Mesenchymal stem cell (in vitro differentiated cells and primary cell): ENCODE measurements at regions not wholly inside any gene's neighbourhood (a gene's known extent, or its start where the extent isn't known, plus 50 kb on each side); places are given as distances from the start of the nearest gene placed in this dataset.

Source experiments
- DNase-seq: peaks from one replicate; pipeline ENCODE4 v3.0.0-alpha.2; 2013
- H2AFZ ChIP-seq: one replicate; pipeline ENCODE4 v1.6.1; 2013; ENCODE audit warnings: low read depth, mild to moderate bottlenecking, control low read depth, inconsistent platforms, low read length, moderate library complexity
- H2AK5ac ChIP-seq: 2 replicates; pipeline ENCODE4 v1.6.1; 2013; ENCODE audit warnings: low read length, moderate library complexity, mild to moderate bottlenecking, inconsistent platforms; ENCODE audit not compliant: severe bottlenecking
- H2BK120ac ChIP-seq: one replicate; pipeline ENCODE4 v1.6.1; 2013; ENCODE audit warnings: low read depth, mild to moderate bottlenecking, inconsistent platforms, low read length, moderate library complexity
- H2BK12ac ChIP-seq, 2 experiments: one replicate each; pipeline ENCODE4 v1.6.1; 2013; ENCODE audit warnings: inconsistent platforms in 2 of 2, low read length in 2 of 2, mild to moderate bottlenecking in 2 of 2, moderate library complexity in 2 of 2, control low read depth in 1 of 2
- H2BK15ac ChIP-seq: one replicate; pipeline ENCODE4 v1.6.1; 2013; ENCODE audit warnings: mild to moderate bottlenecking, low read depth, inconsistent platforms; ENCODE audit not compliant: poor library complexity, severe bottlenecking
- H2BK5ac ChIP-seq: 2 replicates; pipeline ENCODE4 v1.6.1; 2013; ENCODE audit warnings: low read depth, mild to moderate bottlenecking, low read length, control low read depth, inconsistent platforms; ENCODE audit not compliant: poor library complexity, severe bottlenecking
- H3K14ac ChIP-seq, 2 experiments: one replicate each; pipeline ENCODE4 v1.6.1; 2013; ENCODE audit warnings: inconsistent platforms in 2 of 2, low read length in 2 of 2, control low read depth in 1 of 2, mild to moderate bottlenecking in 1 of 2, moderate library complexity in 1 of 2
- H3K18ac ChIP-seq, 2 experiments: one replicate each; pipeline ENCODE4 v1.6.1; 2013; ENCODE audit warnings: inconsistent platforms in 2 of 2, low read length in 2 of 2, control low read depth in 1 of 2, low read depth in 1 of 2, mild to moderate bottlenecking in 1 of 2
- H3K23ac ChIP-seq, 2 experiments: one replicate each; pipeline ENCODE4 v1.6.1; 2013; ENCODE audit warnings: inconsistent platforms in 2 of 2, low read length in 2 of 2, mild to moderate bottlenecking in 2 of 2, moderate library complexity in 2 of 2, control low read depth in 1 of 2
- H3K27ac ChIP-seq: 2 replicates; pipeline ENCODE4 v1.5.1; 2013; ENCODE audit warnings: mild to moderate bottlenecking, moderate library complexity, low read length, control low read depth, inconsistent platforms; ENCODE audit not compliant: poor library complexity, severe bottlenecking
- H3K27me3 ChIP-seq, 2 experiments: 2 replicates each; pipeline versions ENCODE4 v1.6.1 to v1.7.0; 2013; ENCODE audit warnings: low read length in 2 of 2, mild to moderate bottlenecking in 2 of 2, moderate library complexity in 2 of 2, control low read depth in 1 of 2, inconsistent platforms in 1 of 2; ENCODE audit not compliant: control insufficient read depth in 1 of 2, insufficient read depth in 1 of 2
- H3K36me3 ChIP-seq, 2 experiments: 2 replicates each; pipeline versions ENCODE4 v1.6.1 to v1.7.0; 2013; ENCODE audit warnings: low read length in 2 of 2, control low read depth in 1 of 2, inconsistent platforms in 1 of 2, low read depth in 1 of 2, mild to moderate bottlenecking in 1 of 2; ENCODE audit not compliant: insufficient read depth in 2 of 2, control insufficient read depth in 1 of 2
- H3K4ac ChIP-seq, 2 experiments: one replicate each; pipeline ENCODE4 v1.6.1; 2013; ENCODE audit warnings: inconsistent platforms in 2 of 2, low read length in 2 of 2, mild to moderate bottlenecking in 2 of 2, moderate library complexity in 2 of 2, control low read depth in 1 of 2, low read depth in 1 of 2
- H3K4me1 ChIP-seq: 2 replicates; pipeline ENCODE4 v1.6.1; 2013; ENCODE audit warnings: low read depth, low read length, control low read depth; ENCODE audit not compliant: control insufficient read depth, insufficient read depth
- H3K4me2 ChIP-seq: 2 replicates; pipeline ENCODE4 v1.6.1; 2013; ENCODE audit warnings: low read length, mild to moderate bottlenecking, inconsistent platforms; ENCODE audit not compliant: poor library complexity, severe bottlenecking
- H3K4me3 ChIP-seq, 2 experiments: 2 replicates each; pipeline versions ENCODE4 v1.5.1 to v1.7.0; 2013; ENCODE audit warnings: low read length in 2 of 2, mild to moderate bottlenecking in 2 of 2, control low read depth in 1 of 2, low read depth in 1 of 2; ENCODE audit not compliant: insufficient read depth in 1 of 2
- H3K79me1 ChIP-seq: replicated peaks from 2 replicates; pipeline ENCODE4 v1.6.1; 2013; ENCODE audit warnings: mild to moderate bottlenecking, control low read depth, low read length, inconsistent platforms; ENCODE audit not compliant: poor library complexity, severe bottlenecking
- H3K9ac ChIP-seq: 2 replicates; pipeline ENCODE4 v1.7.0; 2013; ENCODE audit warnings: mild to moderate bottlenecking, low read length, moderate library complexity
- H3K9me3 ChIP-seq: 2 replicates; pipeline ENCODE4 v1.7.0; 2013; ENCODE audit warnings: mild to moderate bottlenecking, low read length; ENCODE audit not compliant: control insufficient read depth
- H4K8ac ChIP-seq: one replicate; pipeline ENCODE4 v1.6.1; 2013; ENCODE audit warnings: inconsistent platforms, mild to moderate bottlenecking, low read length, moderate library complexity
- H4K91ac ChIP-seq: one replicate; pipeline ENCODE4 v1.6.1; 2013; ENCODE audit warnings: mild to moderate bottlenecking, low read length, inconsistent platforms
- WGBS: methylation state at CpG from one replicate; pipeline ENCODE4 v1.1.7; 2013; ENCODE audit warnings: mixed read lengths; 5-methylcytosine and 5-hydroxymethylcytosine counted together

- no peaks in the 10 kb centered on the region for H3K27me3 ChIP-seq
Measured at GRCh38 chr5:143464723-143465490, 61.4 kb upstream of the NR3C1 start.

GRCh38 chr5:143462431-143462830, 58.9 kb upstream of the NR3C1 start:
- no peak overlapping the region for H2BK5ac ChIP-seq
- H4K8ac ChIP-seq, result no peak overlapping the region
- H3K4ac ChIP-seq, result no peak overlapping the region
- no peak overlapping the region for H3K23ac ChIP-seq
- H3K4me3 ChIP-seq, result no peak overlapping the region
- no peak overlapping the region for H2BK120ac ChIP-seq
- H2BK15ac ChIP-seq, result no peak overlapping the region
- no peak overlapping the region for H3K27ac ChIP-seq
- H2BK12ac ChIP-seq, result no peak overlapping the region
- H3K9me3 ChIP-seq, result no peaks in the 10 kb centered on the region
- DNase-seq, result no peak
- H4K91ac ChIP-seq, result no peak overlapping the region
- H3K79me1 ChIP-seq, result no peaks in the 10 kb centered on the region
- H2AK5ac ChIP-seq, result no peak overlapping the region
- H2AFZ ChIP-seq, result no peak overlapping the region
- no peaks in the 10 kb centered on the region for H3K4me1 ChIP-seq
- H3K27me3 ChIP-seq, result no peaks in the 10 kb centered on the region
- H3K14ac ChIP-seq, result no peak overlapping the region
- H3K36me3 ChIP-seq, result no peaks in the 10 kb centered on the region
- no peak overlapping the region for H3K9ac ChIP-seq
- H3K18ac ChIP-seq, result no peak overlapping the region
- no peak overlapping the region for H3K4me2 ChIP-seq

More at GRCh38 chr5:143464723-143465490, 61.4 kb upstream of the NR3C1 start:
- Histone ChIP-seq H2BK5ac (no peak overlapping the region), H3K27ac (no peak overlapping the region), H3K36me3 (no peaks in the 10 kb centered on the region), H3K4me3 (no peak overlapping the region), H3K9ac (peak overlapping the region; percentile 38), H3K79me1 (no peaks in the 10 kb centered on the region), H3K9me3 (no peaks in the 10 kb centered on the region), H3K23ac (no peak overlapping the region), H4K8ac (no peak overlapping the region), H4K91ac (no peak overlapping the region), H3K18ac (no peak overlapping the region), H2AFZ (no peak overlapping the region), H2BK12ac (no peak overlapping the region), H3K4me1 (no peaks in the 10 kb centered on the region), H2AK5ac (no peak overlapping the region), H3K14ac (no peak overlapping the region), H2BK120ac (no peak overlapping the region), H2BK15ac (no peak overlapping the region), H3K4ac (no peak overlapping the region), H3K4me2 (no peak overlapping the region)
- whole genome bisulfite sequencing, result 90% methylated on average over 1 of the region's 1 CpG
- DNase-seq, result no peak

GRCh38 chr5:143459433-143459832, 55.9 kb upstream of the NR3C1 start:
- no peaks in the 10 kb centered on the region for H3K9me3 ChIP-seq
- no peak overlapping the region for H2BK120ac ChIP-seq
- H4K91ac ChIP-seq, result no peak overlapping the region
- H2BK15ac ChIP-seq, result no peak overlapping the region
- H3K27ac ChIP-seq, result no peak overlapping the region
- H2BK5ac ChIP-seq, result no peak overlapping the region
- DNase-seq, result no peak
- WGBS, result 97% methylated on average over 4 of the region's 4 CpGs
- no peak overlapping the region for H2AK5ac ChIP-seq
- no peaks in the 10 kb centered on the region for H3K4me1 ChIP-seq
- H3K23ac ChIP-seq, result no peak overlapping the region
- no peak overlapping the region for H3K9ac ChIP-seq
- H2BK12ac ChIP-seq, result no peak overlapping the region
- no peak overlapping the region for H2AFZ ChIP-seq
- H3K4me2 ChIP-seq, result no peak overlapping the region
- H3K4me3 ChIP-seq, result no peak overlapping the region
- H4K8ac ChIP-seq, result no peak overlapping the region
- no peaks in the 10 kb centered on the region for H3K36me3 ChIP-seq
- H3K79me1 ChIP-seq, result no peaks in the 10 kb centered on the region
- H3K14ac ChIP-seq, result no peak overlapping the region
- H3K18ac ChIP-seq, result no peak overlapping the region
- no peaks in the 10 kb centered on the region for H3K27me3 ChIP-seq
- no peak overlapping the region for H3K4ac ChIP-seq

- Histone ChIP-seq H2BK12ac (peak overlapping the region in 1 of 2 experiments; percentile 31), H3K4me1 (no peaks in the 10 kb centered on the region), H2BK120ac (no peak overlapping the region), H3K14ac (peak overlapping the region in 1 of 2 experiments; percentile 48), H2AFZ (no peak overlapping the region), H3K4me2 (no peak overlapping the region), H2BK5ac (no peak overlapping the region), H3K79me1 (no peaks in the 10 kb centered on the region), H2AK5ac (no peak overlapping the region), H3K4me3 (peak overlapping the region in 1 of 2 experiments; percentile 42), H3K27ac (no peak overlapping the region), H4K8ac (no peak overlapping the region), H3K36me3 (no peaks in the 10 kb centered on the region), H3K9ac (peak overlapping the region; percentile 71), H3K4ac (no peak overlapping the region), H3K9me3 (no peaks in the 10 kb centered on the region), H4K91ac (no peak overlapping the region), H3K27me3 (no peaks in the 10 kb centered on the region), H3K18ac (peak overlapping the region in 1 of 2 experiments; percentile 3), H3K23ac (no peak overlapping the region), H2BK15ac (no peak overlapping the region)
- WGBS, result 97% methylated on average over 3 of the region's 5 CpGs
- DNase-seq, result peak; percentile 74
Measured at GRCh38 chr5:143456952-143457547, 53.6 kb upstream of the NR3C1 start.
